CD4-positive, CD25-positive, alpha-beta regulatory T cell (primary cell): ENCODE measurements at regions not wholly inside any gene's neighbourhood (a gene's known extent, or its start where the extent isn't known, plus 50 kb on each side); places are given as distances from the start of the nearest gene placed in this dataset.

Experiments
- ATAC-seq, 2 donors: fragments of 150-1000 bp; cut with Tn5 transposase; one replicate each; pipeline ENCODE4 v1.10.0; 2021; ENCODE audit warnings: low read depth in 2 of 2, moderate number of reproducible peaks in 2 of 2, moderate library complexity in 1 of 2
- DNase-seq, 3 donors: peaks; one replicate each; pipeline versions ENCODE4 v3.0.0 to v3.0.0-alpha.2; 2012 to 2022; ENCODE audit warnings: mixed read lengths in 1 of 3
- H3K27ac ChIP-seq: one replicate; pipeline ENCODE4 v1.7.0; 2013; ENCODE audit warnings: mild to moderate bottlenecking, low read length; ENCODE audit not compliant: insufficient read depth, poor library complexity, severe bottlenecking
- H3K27me3 ChIP-seq: one replicate; pipeline ENCODE4 v1.7.0; 2013; ENCODE audit warnings: low read length; ENCODE audit not compliant: control insufficient read depth, insufficient read depth
- H3K36me3 ChIP-seq: one replicate; pipeline ENCODE4 v1.7.0; 2013; ENCODE audit warnings: mild to moderate bottlenecking, low read length, moderate library complexity; ENCODE audit not compliant: control insufficient read depth, insufficient read depth
- H3K4me1 ChIP-seq: 2 replicates; pipeline ENCODE4 v1.7.0; 2013; ENCODE audit warnings: mild to moderate bottlenecking, low read length; ENCODE audit not compliant: insufficient read depth, control insufficient read depth, poor library complexity, severe bottlenecking
- H3K4me3 ChIP-seq: one replicate; pipeline ENCODE4 v1.7.0; 2013; ENCODE audit warnings: low read depth, mild to moderate bottlenecking, low read length, moderate library complexity
- H3K9me3 ChIP-seq, 2 experiments: 1 replicate in 1 of 2; 2 replicates in 1 of 2; pipeline ENCODE4 v1.7.0; 2013; ENCODE audit warnings: low read length in 2 of 2, mild to moderate bottlenecking in 1 of 2, moderate library complexity in 1 of 2; ENCODE audit not compliant: control insufficient read depth in 2 of 2
- H3K27ac Mint-ChIP-seq, 3 donors: one replicate each; pipeline ENCODE4 v1.8.0; 2020 to 2022; ENCODE audit warnings: mild to moderate bottlenecking in 3 of 3, mixed read lengths in 3 of 3, moderate library complexity in 2 of 3
- H3K27me3 Mint-ChIP-seq: one replicate; pipeline ENCODE4 v1.8.0; 2022; ENCODE audit warnings: mild to moderate bottlenecking, mixed read lengths
- H3K36me3 Mint-ChIP-seq: one replicate; pipeline ENCODE4 v1.8.0; 2020; ENCODE audit warnings: mixed read lengths
- H3K4me1 Mint-ChIP-seq, 4 donors: one replicate each; pipeline ENCODE4 v1.8.0; 2020 to 2022; ENCODE audit warnings: mixed read lengths in 4 of 4, mild to moderate bottlenecking in 1 of 4
- H3K4me3 Mint-ChIP-seq, 4 donors: one replicate each; pipeline ENCODE4 v1.8.0; 2020 to 2022; ENCODE audit warnings: mild to moderate bottlenecking in 4 of 4, mixed read lengths in 4 of 4, moderate library complexity in 3 of 4
- H3K9me3 Mint-ChIP-seq, 7 donors: one replicate each; pipeline ENCODE4 v1.8.0; 2020 to 2022; ENCODE audit warnings: mixed read lengths in 7 of 7, mild to moderate bottlenecking in 3 of 7, moderate library complexity in 2 of 7

DNA sequence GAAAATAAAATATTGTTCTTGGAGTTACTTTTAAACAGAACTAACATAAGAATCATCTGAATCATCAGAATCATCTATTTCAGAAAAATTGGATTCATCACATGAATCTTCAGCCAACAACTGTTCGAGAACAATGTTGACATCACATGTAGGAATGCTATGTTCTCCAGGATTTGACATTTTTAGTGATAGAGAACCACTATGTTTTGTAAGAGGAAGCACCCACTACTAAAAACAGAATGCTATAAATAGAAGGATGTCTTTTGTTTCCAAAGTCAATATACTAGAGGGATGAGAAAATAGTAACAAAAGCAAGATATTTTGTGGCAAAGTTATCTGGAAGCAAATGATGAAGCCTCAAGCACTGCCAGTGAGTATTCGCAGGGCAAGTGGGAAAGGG, 263.4 kb upstream of the DDI1 start:
- ATAC-seq, result no peak

DNA sequence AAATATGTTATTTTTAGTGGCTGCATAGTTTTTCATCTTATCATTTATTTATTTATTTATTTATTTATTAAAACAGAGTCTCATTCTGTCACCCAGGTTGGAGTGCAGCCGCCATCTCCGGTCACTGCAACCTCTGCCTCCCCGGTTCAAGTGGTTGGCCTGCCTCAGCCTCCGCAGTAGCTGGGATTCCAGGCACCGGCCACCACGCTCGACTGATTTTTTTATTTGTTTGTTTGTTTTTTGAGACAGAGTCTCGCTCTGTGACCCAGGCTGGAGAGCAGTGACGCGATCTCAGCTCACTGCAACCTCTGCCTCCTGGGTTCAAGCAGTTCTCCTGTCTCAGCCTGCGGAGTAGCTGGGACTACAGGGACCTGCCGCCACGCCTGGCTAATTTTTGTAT, 262.9 kb upstream of the DDI1 start:
- Histone ChIP-seq H3K9me3 (no peaks in the 10 kb centered on the region), H3K27me3 (no peaks in the 10 kb centered on the region), H3K27ac (no peak overlapping the region), H3K4me3 (no peak overlapping the region), H3K36me3 (no peaks in the 10 kb centered on the region), H3K4me1 (no peaks in the 10 kb centered on the region)
- DNase-seq (no peak), ATAC-seq (no peak)
- no peak overlapping the region for H3K27ac Mint-ChIP-seq
- H3K36me3 Mint-ChIP-seq, result no peaks in the 10 kb centered on the region
- H3K4me1 Mint-ChIP-seq, result no peaks in the 10 kb centered on the region
- no peaks in the 10 kb centered on the region for H3K27me3 Mint-ChIP-seq
- H3K9me3 Mint-ChIP-seq, result peaks cover 0 to 9% (median 2%) of the 10 kb centered on the region in 7 donors
- H3K4me3 Mint-ChIP-seq, result no peak overlapping the region

More for the DNA sequence above, 263.4 kb upstream of the DDI1 start:
- Mint-ChIP-seq H3K36me3 (no peaks in the 10 kb centered on the region), H3K9me3 (peaks cover 0 to 9% (median 2%) of the 10 kb centered on the region in 7 donors), H3K27ac (no peak overlapping the region), H3K4me1 (no peaks in the 10 kb centered on the region), H3K27me3 (no peaks in the 10 kb centered on the region), H3K4me3 (no peak overlapping the region)
- DNase-seq, result no peak
- H3K27ac ChIP-seq, result no peak overlapping the region
- no peaks in the 10 kb centered on the region for H3K9me3 ChIP-seq
- H3K4me3 ChIP-seq, result no peak overlapping the region
- H3K4me1 ChIP-seq, result no peaks in the 10 kb centered on the region
- H3K27me3 ChIP-seq, result no peaks in the 10 kb centered on the region
- H3K36me3 ChIP-seq, result no peaks in the 10 kb centered on the region

DNA sequence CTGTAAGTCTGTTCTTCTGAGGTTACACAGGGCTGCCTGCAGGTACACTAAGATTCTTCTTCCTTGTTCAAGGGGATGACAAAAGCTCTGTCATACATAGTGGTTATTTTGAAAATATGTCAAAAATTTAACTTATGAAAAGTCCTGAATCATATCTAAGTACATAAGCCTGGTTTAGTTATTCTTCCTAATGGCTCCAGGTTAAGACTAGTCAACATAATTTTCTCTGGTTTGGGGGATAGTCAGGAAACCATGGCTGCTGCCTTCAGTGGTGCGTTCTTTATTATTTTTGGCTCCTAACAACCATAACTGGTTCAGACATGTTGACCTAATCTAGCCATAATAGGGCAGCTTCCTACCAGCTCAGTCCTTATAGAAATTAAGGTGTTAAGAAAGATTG, 257.4 kb upstream of the DDI1 start:
- H3K27me3 ChIP-seq, result no peaks in the 10 kb centered on the region
- H3K4me3 ChIP-seq, result no peak overlapping the region
- Mint-ChIP-seq H3K27ac (no peak overlapping the region), H3K9me3 (peaks cover 0 to 6% (median 4%) of the 10 kb centered on the region in 7 donors), H3K36me3 (no peaks in the 10 kb centered on the region), H3K4me1 (no peaks in the 10 kb centered on the region), H3K27me3 (peaks cover 4% of the 10 kb centered on the region), H3K4me3 (no peak overlapping the region)
- no peaks in the 10 kb centered on the region for H3K36me3 ChIP-seq
- H3K27ac ChIP-seq, result no peak overlapping the region
- no peaks in the 10 kb centered on the region for H3K4me1 ChIP-seq
- no peaks in the 10 kb centered on the region for H3K9me3 ChIP-seq
- no peak for DNase-seq
- no peak for ATAC-seq

DNA sequence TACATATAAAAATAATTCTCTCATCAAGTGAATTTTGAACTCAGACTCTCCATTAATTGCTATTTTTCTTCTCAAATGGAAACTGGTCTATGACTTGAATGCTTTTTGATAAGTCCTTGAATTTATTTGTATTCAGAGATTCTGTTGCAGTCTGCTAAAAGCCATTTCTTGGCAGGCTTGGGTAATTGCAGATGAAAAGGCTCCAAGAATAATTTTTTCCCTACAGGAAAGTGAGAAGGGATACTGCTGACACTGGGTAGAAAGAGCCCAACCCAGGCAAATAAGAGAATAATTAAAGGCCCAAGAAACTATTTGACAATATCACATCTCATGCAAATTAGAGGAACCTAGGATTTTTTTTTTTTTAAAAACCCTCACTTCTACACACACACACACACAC, 246.5 kb upstream of the DDI1 start:
- DNase-seq, result no peak
- H3K9me3 Mint-ChIP-seq, result peaks cover 0 to 9% (median 2%) of the 10 kb centered on the region in 7 donors
- no peak overlapping the region for H3K4me3 Mint-ChIP-seq
- no peaks in the 10 kb centered on the region for H3K36me3 Mint-ChIP-seq
- no peak overlapping the region for H3K27ac ChIP-seq
- H3K27ac Mint-ChIP-seq, result no peak overlapping the region
- no peaks in the 10 kb centered on the region for H3K27me3 ChIP-seq
- H3K4me1 Mint-ChIP-seq, result no peaks in the 10 kb centered on the region
- H3K27me3 Mint-ChIP-seq, result peaks cover 4% of the 10 kb centered on the region
- H3K4me3 ChIP-seq, result no peak overlapping the region
- no peak for ATAC-seq
- H3K4me1 ChIP-seq, result no peaks in the 10 kb centered on the region
- no peaks in the 10 kb centered on the region for H3K36me3 ChIP-seq
- peaks cover 0 to 3% of the 10 kb centered on the region in 2 experiments for H3K9me3 ChIP-seq

DNA sequence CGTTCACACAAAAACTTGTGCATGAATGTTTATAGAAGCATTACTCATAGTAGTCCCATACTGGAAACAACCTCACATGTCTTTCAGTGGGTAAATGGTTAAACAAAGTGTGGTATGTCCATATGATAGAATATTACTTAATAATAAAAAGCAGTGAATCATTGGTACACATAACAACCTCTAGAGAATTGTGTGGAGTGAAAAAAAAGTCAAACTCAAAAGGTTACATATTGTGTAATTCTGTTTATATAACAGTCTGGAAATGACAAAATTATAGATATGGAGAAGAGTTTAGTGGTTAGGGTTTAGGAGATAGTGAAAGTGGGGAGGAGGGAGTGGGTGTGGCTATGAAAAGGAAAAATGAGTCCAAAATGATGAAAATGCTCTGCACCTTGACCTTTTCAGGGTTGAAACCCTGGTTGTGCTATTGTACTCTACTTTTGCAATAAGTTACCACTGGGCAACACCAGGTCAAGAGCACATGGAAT, 243.4 kb upstream of the DDI1 start:
- H3K4me1 Mint-ChIP-seq, result no peaks in the 10 kb centered on the region
- H3K4me3 Mint-ChIP-seq, result no peak overlapping the region
- no peaks in the 10 kb centered on the region for H3K36me3 Mint-ChIP-seq
- no peak overlapping the region for H3K27ac Mint-ChIP-seq
- H3K9me3 Mint-ChIP-seq, result peaks cover 0 to 10% (median 5%) of the 10 kb centered on the region in 7 donors
- Histone ChIP-seq H3K4me3 (no peak overlapping the region), H3K27ac (no peak overlapping the region), H3K4me1 (no peaks in the 10 kb centered on the region), H3K36me3 (no peaks in the 10 kb centered on the region), H3K27me3 (no peaks in the 10 kb centered on the region), H3K9me3 (peaks cover 0 to 3% of the 10 kb centered on the region in 2 experiments)
- peaks cover 8% of the 10 kb centered on the region for H3K27me3 Mint-ChIP-seq
- DNase-seq (no peak), ATAC-seq (no peak)

DNA sequence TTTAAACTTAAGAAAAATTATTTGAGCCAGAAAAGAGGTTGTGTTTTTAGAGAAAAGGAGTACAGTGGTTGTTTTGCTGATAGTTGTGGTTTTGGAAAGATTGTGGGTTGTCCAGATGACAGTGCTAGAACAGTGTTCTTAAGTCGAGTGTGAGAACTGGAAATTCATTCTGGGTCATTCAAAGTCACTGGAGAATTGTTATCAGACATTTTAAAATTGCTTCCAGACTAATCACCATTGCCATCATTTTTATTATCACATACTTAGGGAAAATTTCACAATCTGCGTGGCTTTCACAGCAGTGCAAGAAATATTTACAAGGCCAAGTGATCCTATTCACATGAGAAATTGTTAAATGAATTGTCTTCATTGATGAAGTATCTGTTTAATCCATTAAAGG, 242.2 kb upstream of the DDI1 start:
- H3K27ac ChIP-seq, result no peak overlapping the region
- DNase-seq, result no peak
- peaks cover 0 to 10% (median 5%) of the 10 kb centered on the region in 7 donors for H3K9me3 Mint-ChIP-seq
- no peaks in the 10 kb centered on the region for H3K36me3 ChIP-seq
- H3K27me3 Mint-ChIP-seq, result peaks cover 8% of the 10 kb centered on the region
- no peaks in the 10 kb centered on the region for H3K4me1 ChIP-seq
- no peak overlapping the region for H3K4me3 Mint-ChIP-seq
- ATAC-seq, result no peak
- H3K9me3 ChIP-seq, result peaks cover 0 to 3% of the 10 kb centered on the region in 2 experiments
- no peak overlapping the region for H3K27ac Mint-ChIP-seq
- H3K4me1 Mint-ChIP-seq, result no peaks in the 10 kb centered on the region
- no peak overlapping the region for H3K4me3 ChIP-seq
- H3K36me3 Mint-ChIP-seq, result no peaks in the 10 kb centered on the region
- no peaks in the 10 kb centered on the region for H3K27me3 ChIP-seq

DNA sequence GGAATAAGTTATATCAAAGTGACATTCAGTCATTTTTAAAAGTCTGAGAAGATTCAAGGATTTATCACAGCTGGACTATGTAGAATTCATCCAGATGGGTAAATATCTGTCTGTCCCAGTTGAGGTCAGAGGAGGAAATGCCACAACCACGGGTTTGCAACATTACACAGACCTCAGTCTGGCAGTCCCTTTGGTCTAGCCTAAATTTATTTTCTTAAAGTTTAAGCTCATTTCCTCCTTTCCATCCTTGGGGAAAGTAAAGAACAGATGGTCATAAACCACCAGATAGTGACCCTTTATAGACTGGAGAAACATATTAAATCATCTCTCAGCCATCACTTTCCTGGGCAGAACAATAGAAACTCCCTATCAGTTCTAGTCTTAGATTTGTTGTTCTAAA, 238.4 kb upstream of the DDI1 start:
- Mint-ChIP-seq H3K27ac (no peak overlapping the region), H3K4me1 (no peaks in the 10 kb centered on the region), H3K9me3 (peaks cover 0 to 5% (median 2%) of the 10 kb centered on the region in 7 donors), H3K27me3 (peaks cover 4% of the 10 kb centered on the region), H3K36me3 (no peaks in the 10 kb centered on the region), H3K4me3 (no peak overlapping the region)
- H3K9me3 ChIP-seq, result no peaks in the 10 kb centered on the region
- no peak overlapping the region for H3K27ac ChIP-seq
- H3K36me3 ChIP-seq, result no peaks in the 10 kb centered on the region
- DNase-seq (no peak), ATAC-seq (no peak)
- no peaks in the 10 kb centered on the region for H3K4me1 ChIP-seq
- no peaks in the 10 kb centered on the region for H3K27me3 ChIP-seq
- no peak overlapping the region for H3K4me3 ChIP-seq

DNA sequence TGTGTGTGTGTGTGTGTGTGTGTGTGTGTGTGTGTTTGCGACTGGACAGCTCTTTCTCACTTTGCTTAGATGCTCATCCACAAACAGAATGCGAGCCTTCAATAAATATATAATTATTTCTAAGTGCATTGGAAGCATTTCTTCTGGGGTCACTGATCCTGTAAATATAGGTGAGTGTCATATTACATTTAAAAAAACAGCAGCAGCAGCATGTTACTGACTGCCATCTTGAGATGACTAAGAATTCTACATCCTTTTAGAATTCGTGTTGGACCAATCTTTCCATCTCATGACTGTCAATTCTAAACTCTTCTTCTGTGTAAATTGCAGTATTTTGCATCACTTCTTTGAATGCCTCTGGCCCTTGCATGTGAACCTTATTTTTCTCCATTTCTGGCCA, 238.0 kb upstream of the DDI1 start:
- no peaks in the 10 kb centered on the region for H3K9me3 ChIP-seq
- H3K27me3 Mint-ChIP-seq, result peaks cover 4% of the 10 kb centered on the region
- DNase-seq (no peak), ATAC-seq (no peak)
- H3K4me3 Mint-ChIP-seq, result no peak overlapping the region
- H3K9me3 Mint-ChIP-seq, result peaks cover 0 to 5% (median 2%) of the 10 kb centered on the region in 7 donors
- no peak overlapping the region for H3K27ac ChIP-seq
- no peaks in the 10 kb centered on the region for H3K27me3 ChIP-seq
- no peaks in the 10 kb centered on the region for H3K36me3 Mint-ChIP-seq
- H3K4me3 ChIP-seq, result no peak overlapping the region
- H3K4me1 Mint-ChIP-seq, result no peaks in the 10 kb centered on the region
- H3K4me1 ChIP-seq, result no peaks in the 10 kb centered on the region
- H3K27ac Mint-ChIP-seq, result no peak overlapping the region
- no peaks in the 10 kb centered on the region for H3K36me3 ChIP-seq
